Endothelial cell of umbilical vein (primary cell): ENCODE measurements at regions not wholly inside any gene's neighbourhood (a gene's known extent, or its start where the extent isn't known, plus 50 kb on each side); places are given as distances from the start of the nearest gene placed in this dataset.
"Not testable (repeated sequence)": the region's sequence is repeated elsewhere in the genome, so short reads cannot be mapped to it uniquely, and the experiment has no call there.

ENCODE experiments used
- CTCF ChIP-seq, 2 donors: IDR thresholded peaks; 1 replicate in 1 of 2; 2 replicates in 1 of 2; pipeline ENCODE4 v1.5.1; 2011; ENCODE audit warnings: low read length in 2 of 2, mild to moderate bottlenecking in 2 of 2, moderate library complexity in 2 of 2, control low read depth in 1 of 2, inconsistent platforms in 1 of 2, low read depth in 1 of 2; ENCODE audit not compliant: insufficient read depth in 1 of 2; ENCODE audit errors: extremely low read depth in 1 of 2
- EZH2 ChIP-seq: IDR thresholded peaks from 2 replicates; pipeline ENCODE4 v1.6.1; 2012; ENCODE audit warnings: borderline replicate concordance, low read depth, mild to moderate bottlenecking, moderate library complexity, low read length, inconsistent platforms; ENCODE audit not compliant: severe bottlenecking
- MAX ChIP-seq: IDR thresholded peaks from 2 replicates; pipeline ENCODE4 v1.6.1; 2011; ENCODE audit not compliant: insufficient read depth, insufficient read length
- MYC ChIP-seq: IDR thresholded peaks from one replicate; pipeline ENCODE4 v1.6.1; 2011; ENCODE audit warnings: mild to moderate bottlenecking, low read depth, low read length
- POLR2A ChIP-seq: IDR thresholded peaks from 2 replicates; pipeline ENCODE4 v1.6.1; 2012; ENCODE audit warnings: low read depth, mild to moderate bottlenecking, control low read depth, low read length
- POLR2AphosphoS5 ChIP-seq: IDR thresholded peaks from 2 replicates; pipeline ENCODE4 v1.6.1; 2012; ENCODE audit warnings: low read depth, mild to moderate bottlenecking, control low read depth, low read length, moderate library complexity; ENCODE audit not compliant: insufficient read depth

DNA sequence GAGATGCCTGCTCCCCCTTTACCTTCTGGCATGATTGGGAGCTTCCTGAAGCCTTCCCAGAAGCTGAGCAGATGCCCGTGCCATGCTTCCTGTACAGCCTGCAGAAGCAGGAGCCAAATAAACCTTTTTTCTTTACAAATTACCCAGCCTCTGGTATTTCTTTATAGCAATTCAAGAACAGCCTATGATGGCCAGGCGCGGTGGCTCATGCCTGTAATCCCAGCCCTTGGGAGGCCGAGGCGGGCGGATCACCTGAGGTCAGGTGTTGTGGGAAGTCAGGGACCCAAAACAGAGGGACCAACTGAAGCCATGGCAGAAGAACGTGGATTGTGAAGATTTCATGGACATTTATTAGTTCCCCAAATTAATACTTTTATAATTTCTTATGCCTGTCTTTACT is 62.2 kb upstream of the GRB10 start:
- TF ChIP-seq EZH2; POLR2A; CTCF (IDR thresholded peaks at IDR 0.05; ENCODE audit: extremely low read depth in 1 of 2, insufficient read depth in 1 of 2, low read depth in 1 of 2, low read length in 2 of 2); MAX; POLR2AphosphoS5; MYC: not testable (repeated sequence)
